ENCODE measurements at regions not wholly inside any gene's neighbourhood (a gene's known extent, or its start where the extent isn't known, plus 50 kb on each side); places are given as distances from the start of the nearest gene placed in this dataset.

DNA sequence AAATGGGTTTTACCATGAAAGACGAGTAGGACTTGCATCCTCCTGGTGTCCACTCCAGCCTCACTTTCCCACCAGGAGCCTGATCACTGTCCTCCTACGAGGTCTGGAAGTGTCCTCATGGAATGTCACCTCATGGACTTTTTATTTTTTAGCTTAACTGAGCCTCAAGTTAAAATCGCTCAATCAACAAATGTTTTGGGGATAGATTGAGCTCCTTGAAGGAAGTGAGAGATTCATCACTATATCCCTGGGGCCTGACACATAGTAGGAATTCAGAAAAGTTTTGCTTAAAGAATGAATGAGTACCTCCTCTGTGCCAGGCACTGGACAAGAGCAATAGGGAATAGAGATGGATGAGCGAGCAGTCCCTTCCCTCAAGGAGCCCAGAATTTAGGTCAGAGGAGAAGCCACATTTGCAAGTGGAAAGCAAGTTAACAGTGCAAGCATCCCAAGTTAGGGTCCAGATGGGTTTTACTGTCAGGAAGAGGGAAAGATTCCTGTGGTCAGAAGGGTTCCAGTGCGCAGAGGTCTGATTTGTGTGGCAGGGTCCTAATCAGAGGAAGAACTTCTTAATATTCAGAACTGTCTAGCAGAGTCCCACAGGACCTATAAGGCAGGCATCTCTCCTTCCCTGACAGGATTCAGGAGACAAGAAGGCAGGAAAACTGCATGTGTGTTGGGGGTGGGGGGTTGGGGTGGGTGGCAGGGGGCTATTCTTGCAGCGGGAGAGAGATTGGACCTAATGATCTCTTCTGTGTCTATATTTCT is 67.0 kb downstream of the MYCN start:
- Histone ChIP-seq H3K36me3 (no peaks in the 10 kb centered on the region), H3K27ac (no peak overlapping the region), H3K4me3 (replicated peaks in 1 of 3) (no peak overlapping the region), H3K4me1 (peaks cover 9 to 11% of the 10 kb centered on the region in 2 donors), H3K9me3 (no peaks in the 10 kb centered on the region), H3K27me3 (no peaks in the 10 kb centered on the region)
- DNase-seq, result no peak
- 93 to 94% methylated on average over 6 of the region's 6 CpGs for WGBS, 2 donors
- intact Hi-C loops (cut with DNase I), result no loop called here
- TF ChIP-seq POLR2A (IDR thresholded peaks at IDR 0.05), result no peak
- TF ChIP-seq, protein P1, sequence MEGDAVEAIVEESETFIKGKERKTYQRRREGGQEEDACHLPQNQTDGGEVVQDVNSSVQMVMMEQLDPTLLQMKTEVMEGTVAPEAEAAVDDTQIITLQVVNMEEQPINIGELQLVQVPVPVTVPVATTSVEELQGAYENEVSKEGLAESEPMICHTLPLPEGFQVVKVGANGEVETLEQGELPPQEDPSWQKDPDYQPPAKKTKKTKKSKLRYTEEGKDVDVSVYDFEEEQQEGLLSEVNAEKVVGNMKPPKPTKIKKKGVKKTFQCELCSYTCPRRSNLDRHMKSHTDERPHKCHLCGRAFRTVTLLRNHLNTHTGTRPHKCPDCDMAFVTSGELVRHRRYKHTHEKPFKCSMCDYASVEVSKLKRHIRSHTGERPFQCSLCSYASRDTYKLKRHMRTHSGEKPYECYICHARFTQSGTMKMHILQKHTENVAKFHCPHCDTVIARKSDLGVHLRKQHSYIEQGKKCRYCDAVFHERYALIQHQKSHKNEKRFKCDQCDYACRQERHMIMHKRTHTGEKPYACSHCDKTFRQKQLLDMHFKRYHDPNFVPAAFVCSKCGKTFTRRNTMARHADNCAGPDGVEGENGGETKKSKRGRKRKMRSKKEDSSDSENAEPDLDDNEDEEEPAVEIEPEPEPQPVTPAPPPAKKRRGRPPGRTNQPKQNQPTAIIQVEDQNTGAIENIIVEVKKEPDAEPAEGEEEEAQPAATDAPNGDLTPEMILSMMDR (IDR thresholded peaks at IDR 0.05), result no peak

DNA sequence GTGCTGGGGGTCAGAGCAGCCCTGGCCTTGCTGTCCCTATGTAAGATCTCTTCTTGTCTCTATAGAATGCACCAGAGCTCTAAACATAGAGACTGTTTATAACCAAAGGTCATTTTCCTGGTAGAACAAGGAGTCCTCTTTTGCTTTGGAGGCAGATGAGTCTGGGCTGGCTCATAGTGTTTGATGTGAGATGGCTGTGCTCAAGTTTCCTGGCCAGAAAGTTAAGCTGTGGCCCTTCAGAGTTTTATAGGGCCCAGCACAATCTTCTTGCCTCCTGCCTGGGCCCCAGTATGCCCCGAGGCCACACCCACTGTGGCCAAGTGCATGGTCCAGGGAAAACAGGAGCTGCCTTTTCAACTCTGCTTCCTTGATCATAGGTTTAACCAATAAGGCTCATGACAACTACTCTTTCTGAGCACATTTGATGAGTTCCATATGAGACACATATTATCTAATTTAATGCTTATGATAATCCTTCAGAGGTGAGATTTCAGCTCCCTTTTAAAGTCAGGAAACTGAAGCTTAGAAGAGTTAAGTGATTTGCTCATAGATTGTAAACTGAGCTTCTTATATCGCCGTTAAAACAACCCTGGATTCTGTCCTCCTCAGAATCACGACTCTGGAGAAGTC is 66.3 kb downstream of the MYCN start:
- H3K27ac ChIP-seq, result no peak overlapping the region
- peaks cover 8 to 10% of the 10 kb centered on the region in 2 donors for H3K4me1 ChIP-seq
- no peaks in the 10 kb centered on the region for H3K9me3 ChIP-seq
- TF ChIP-seq POLR2A (IDR thresholded peaks at IDR 0.05), result no peak
- WGBS, 2 donors, result 79 to 80% methylated on average over 4 of the region's 4 CpGs
- no peaks in the 10 kb centered on the region for H3K36me3 ChIP-seq
- intact Hi-C loops (cut with DNase I), result no loop called here
- no peak for DNase-seq
- no peaks in the 10 kb centered on the region for H3K27me3 ChIP-seq
- H3K4me3 ChIP-seq (replicated peaks in 1 of 3), result no peak overlapping the region

DNA sequence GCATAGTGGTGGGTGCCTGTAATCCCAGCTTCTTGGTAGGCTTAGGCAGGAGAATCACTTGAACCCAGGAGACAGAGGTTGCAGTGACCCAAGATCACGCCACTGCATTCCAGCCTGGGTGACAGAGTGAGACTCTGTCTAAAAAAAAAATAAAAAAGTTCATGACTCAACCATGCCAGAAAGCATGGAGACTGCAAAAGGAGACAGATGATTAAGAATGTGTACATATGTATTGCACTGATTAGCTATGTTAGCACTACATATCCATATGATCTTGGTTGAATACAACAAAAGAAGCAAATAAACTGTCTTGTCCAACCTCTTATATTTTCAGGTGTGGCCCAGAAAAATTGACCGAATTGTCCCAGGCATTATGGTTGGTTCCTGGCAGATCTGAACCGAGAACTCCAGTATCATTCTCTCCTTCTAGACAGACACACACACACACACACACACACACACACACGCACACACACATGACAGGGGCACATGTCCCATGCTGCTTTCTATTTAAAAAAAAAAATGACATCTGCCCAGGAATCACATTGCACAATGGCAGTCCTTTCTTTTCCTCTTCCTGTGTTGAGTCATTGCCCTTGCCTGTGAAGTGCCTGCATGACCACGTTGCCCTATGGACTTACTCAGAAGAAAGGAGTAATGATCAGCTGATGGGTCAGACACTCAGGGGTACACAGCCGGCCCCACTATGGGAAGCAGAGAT is 65.6 kb downstream of the MYCN start:
- Histone ChIP-seq H3K27ac (no peak overlapping the region), H3K4me3 (replicated peaks in 1 of 3) (no peak overlapping the region), H3K9me3 (no peaks in the 10 kb centered on the region), H3K36me3 (no peaks in the 10 kb centered on the region), H3K27me3 (no peaks in the 10 kb centered on the region), H3K4me1 (peaks cover 8 to 10% of the 10 kb centered on the region in 2 donors)
- DNase-seq, result no peak
- intact Hi-C loops (cut with DNase I), result no loop called here
- TF ChIP-seq POLR2A (IDR thresholded peaks at IDR 0.05), result no peak
- TF ChIP-seq, protein P1 (IDR thresholded peaks at IDR 0.05), result no peak
- WGBS, 2 donors, result 75 to 77% methylated on average over 6 of the region's 6 CpGs

DNA sequence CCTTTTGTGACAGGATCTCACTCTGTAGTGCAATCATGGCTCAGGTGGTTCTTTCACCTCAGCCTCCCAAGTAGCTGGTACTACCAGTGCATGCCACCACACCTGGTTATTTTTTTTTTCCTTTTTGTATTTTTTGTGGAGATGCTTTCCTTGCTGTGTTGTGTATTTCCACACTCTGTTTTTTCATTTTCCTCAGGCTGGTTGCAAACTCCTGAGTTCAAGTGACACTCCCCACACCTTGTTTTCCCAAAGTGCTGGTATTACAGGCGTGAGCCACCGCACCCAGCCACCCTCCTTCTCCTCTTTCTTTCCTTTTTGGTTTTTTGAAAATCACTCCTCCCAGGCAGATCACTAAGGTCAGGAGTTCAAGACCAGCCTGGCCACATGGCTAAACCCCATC is 65.0 kb downstream of the MYCN start:
- H3K4me3 ChIP-seq (replicated peaks in 1 of 3), result no peak overlapping the region
- H3K27me3 ChIP-seq, result no peaks in the 10 kb centered on the region
- H3K9me3 ChIP-seq, result no peaks in the 10 kb centered on the region
- no peak overlapping the region for H3K27ac ChIP-seq
- WGBS, 2 donors, result 97 to 99% methylated on average over 2 of the region's 2 CpGs
- H3K4me1 ChIP-seq, result peaks cover 8 to 10% of the 10 kb centered on the region in 2 donors
- intact Hi-C loops (cut with DNase I), result no loop called here
- DNase-seq, result no peak
- TF ChIP-seq, protein P1 (IDR thresholded peaks at IDR 0.05), result no peak
- TF ChIP-seq POLR2A (IDR thresholded peaks at IDR 0.05), result no peak
- no peaks in the 10 kb centered on the region for H3K36me3 ChIP-seq

- intact Hi-C loops (cut with DNase I), result no loop called here
- DNase-seq, result no peak
- Histone ChIP-seq H3K4me1 (peaks cover 8 to 9% of the 10 kb centered on the region in 2 donors), H3K27me3 (no peaks in the 10 kb centered on the region), H3K36me3 (no peaks in the 10 kb centered on the region), H3K9me3 (no peaks in the 10 kb centered on the region), H3K4me3 (replicated peaks in 1 of 3) (no peak overlapping the region), H3K27ac (no peak overlapping the region)
- 83 to 96% methylated on average over 4 of the region's 4 CpGs for WGBS, 2 donors
- TF ChIP-seq POLR2A (IDR thresholded peaks at IDR 0.05), result no peak
- TF ChIP-seq, protein P1 (IDR thresholded peaks at IDR 0.05), result no peak
These were observed 63.5 kb downstream of the MYCN start for GRCh38 chr2:16003809-16004208.

Measured in thyroid gland (tissue), 4 donors.